OCI-LY3 (cell line): ENCODE measurements at regions not wholly inside any gene's neighbourhood (a gene's known extent, or its start where the extent isn't known, plus 50 kb on each side); places are given as distances from the start of the nearest gene placed in this dataset.

ENCODE experiments used
- CTCF ChIP-seq: fragments of 200-600, 300-600 bp; sonication (generic); IDR thresholded peaks from 2 replicates; pipeline ENCODE4 v1.5.1; 2014; ENCODE audit warnings: antibody characterized with exemption, low read length, low read depth
- EZH2phosphoT487 ChIP-seq: fragments of 200-600 bp; shearing (Covaris generic); IDR thresholded peaks from 2 replicates; pipeline ENCODE4 v1.6.1; 2018; ENCODE audit warnings: antibody characterized with exemption, mixed run types, low read depth

- TF ChIP-seq CTCF (no peak), EZH2phosphoT487 (no peak)
Observed at GRCh38 chr2:120468136-120468535, 122.2 kb downstream of the INHBB start.
